BLaER1 (cell line): ENCODE measurements at regions not wholly inside any gene's neighbourhood (a gene's known extent, or its start where the extent isn't known, plus 50 kb on each side); places are given as distances from the start of the nearest gene placed in this dataset.
A peak's percentile ranks its signal among the peaks of the same experiment; 100 is the strongest.

Experiments used
- H3K27ac ChIP-seq: shearing (Covaris generic); formaldehyde crosslinking; 2 replicates; pipeline ENCODE4 v1.8.1; 2022
- H3K27me3 ChIP-seq: shearing (Covaris generic); formaldehyde crosslinking; 2 replicates; pipeline ENCODE4 v1.8.1; 2022
- H3K36me3 ChIP-seq: shearing (Covaris generic); formaldehyde crosslinking; 2 replicates; pipeline ENCODE4 v1.8.1; 2022
- H3K4me1 ChIP-seq: shearing (Covaris generic); formaldehyde crosslinking; 2 replicates; pipeline ENCODE4 v1.8.1; 2022
- H3K4me2 ChIP-seq: shearing (Covaris generic); formaldehyde crosslinking; 2 replicates; pipeline ENCODE4 v1.8.1; 2022
- H3K4me3 ChIP-seq: shearing (Covaris generic); formaldehyde crosslinking; 2 replicates; pipeline ENCODE4 v1.8.1; 2022
- H3K9ac ChIP-seq: shearing (Covaris generic); formaldehyde crosslinking; 2 replicates; pipeline ENCODE4 v1.8.1; 2022
- H3K9me3 ChIP-seq: shearing (Covaris generic); formaldehyde crosslinking; 2 replicates; pipeline ENCODE4 v1.8.1; 2022
- H4K20me1 ChIP-seq: shearing (Covaris generic); formaldehyde crosslinking; 2 replicates; pipeline ENCODE4 v1.8.1; 2022
- Cebpa-rat ChIP-seq: shearing (Covaris generic); IDR thresholded peaks from 2 replicates; pipeline ENCODE4 v1.8.1; 2022

- H3K36me3 ChIP-seq: peaks cover 5% of the 10 kb centered on the region; the same call in 1 of the 2 replicates
- no peak overlapping the region for H3K4me2 ChIP-seq
- H3K27ac ChIP-seq: no peak overlapping the region
- H3K9me3 ChIP-seq: no peaks in the 10 kb centered on the region
- no peak overlapping the region for H3K4me3 ChIP-seq
- TF ChIP-seq Cebpa-rat: no peak
- H3K27me3 ChIP-seq: no peaks in the 10 kb centered on the region
- no peaks in the 10 kb centered on the region for H4K20me1 ChIP-seq
- no peak overlapping the region for H3K9ac ChIP-seq
- no peaks in the 10 kb centered on the region for H3K4me1 ChIP-seq
Measured at GRCh38 chr6:11366183-11366933, 133.9 kb upstream of the NEDD9 start.

GRCh38 chr6:11364971-11365397 is 132.5 kb upstream of the NEDD9 start:
- H3K4me2 ChIP-seq: no peak overlapping the region
- H3K27me3 ChIP-seq: no peaks in the 10 kb centered on the region
- H3K4me1 ChIP-seq: no peaks in the 10 kb centered on the region
- no peak overlapping the region for H3K9ac ChIP-seq
- no peaks in the 10 kb centered on the region for H4K20me1 ChIP-seq
- TF ChIP-seq Cebpa-rat: no peak
- H3K27ac ChIP-seq: no peak overlapping the region
- H3K9me3 ChIP-seq: peaks cover 12% of the 10 kb centered on the region
- no peak overlapping the region for H3K4me3 ChIP-seq
- H3K36me3 ChIP-seq: no peaks in the 10 kb centered on the region; the same call in 1 of the 2 replicates

- Histone ChIP-seq H3K4me2 (no peak overlapping the region), H3K27me3 (no peaks in the 10 kb centered on the region), H3K9ac (no peak overlapping the region), H3K9me3 (peaks cover 16% of the 10 kb centered on the region), H3K36me3 (no peaks in the 10 kb centered on the region; the same call in 1 of the 2 replicates), H4K20me1 (no peaks in the 10 kb centered on the region), H3K27ac (no peak overlapping the region), H3K4me1 (no peaks in the 10 kb centered on the region), H3K4me3 (no peak overlapping the region)
- TF ChIP-seq Cebpa-rat: no peak
Measured at GRCh38 chr6:11363881-11364576, 131.6 kb upstream of the NEDD9 start.

- no peaks in the 10 kb centered on the region for H3K27me3 ChIP-seq
- H3K9me3 ChIP-seq: peaks cover 16% of the 10 kb centered on the region
- no peak overlapping the region for H3K9ac ChIP-seq
- H3K27ac ChIP-seq: no peak overlapping the region
- no peaks in the 10 kb centered on the region; the same call in 1 of the 2 replicates for H3K36me3 ChIP-seq
- TF ChIP-seq Cebpa-rat: no peak
- no peaks in the 10 kb centered on the region for H4K20me1 ChIP-seq
- no peak overlapping the region for H3K4me2 ChIP-seq
- peaks cover 2% of the 10 kb centered on the region for H3K4me1 ChIP-seq
- H3K4me3 ChIP-seq: no peak overlapping the region
Measured at GRCh38 chr6:11362564-11362963, 130.1 kb upstream of the NEDD9 start.

GRCh38 chr6:11358904-11359830 is 126.7 kb upstream of the NEDD9 start:
- H3K4me3 ChIP-seq: no peak overlapping the region
- no peaks in the 10 kb centered on the region for H4K20me1 ChIP-seq
- H3K27me3 ChIP-seq: no peaks in the 10 kb centered on the region
- H3K9ac ChIP-seq: no peak overlapping the region
- H3K4me1 ChIP-seq: peaks cover 21% of the 10 kb centered on the region
- no peak for TF ChIP-seq Cebpa-rat
- H3K4me2 ChIP-seq: no peak overlapping the region
- H3K36me3 ChIP-seq: no peaks in the 10 kb centered on the region; the same call in 1 of the 2 replicates
- no peak overlapping the region for H3K27ac ChIP-seq
- peaks cover 16% of the 10 kb centered on the region for H3K9me3 ChIP-seq

GRCh38 chr6:11357285-11357684 is 124.8 kb upstream of the NEDD9 start:
- H3K27me3 ChIP-seq: no peaks in the 10 kb centered on the region
- no peaks in the 10 kb centered on the region; the same call in 1 of the 2 replicates for H3K36me3 ChIP-seq
- peak overlapping the region; percentile 46 for H3K4me2 ChIP-seq
- no peaks in the 10 kb centered on the region for H4K20me1 ChIP-seq
- H3K9ac ChIP-seq: no peak overlapping the region
- H3K9me3 ChIP-seq: peaks cover 16% of the 10 kb centered on the region
- H3K4me1 ChIP-seq: peaks cover 36% of the 10 kb centered on the region
- no peak overlapping the region for H3K4me3 ChIP-seq
- no peak for TF ChIP-seq Cebpa-rat
- peak overlapping the region; percentile 28; the same call in 1 of the 2 replicates for H3K27ac ChIP-seq

GRCh38 chr6:11356404-11357155 is 124.1 kb upstream of the NEDD9 start:
- Histone ChIP-seq H3K4me1 (peaks cover 36% of the 10 kb centered on the region), H4K20me1 (no peaks in the 10 kb centered on the region), H3K4me2 (peak overlapping the region; percentile 46), H3K27ac (peak overlapping the region; percentile 28; the same call in 1 of the 2 replicates), H3K9me3 (peaks cover 22% of the 10 kb centered on the region), H3K4me3 (no peak overlapping the region), H3K27me3 (no peaks in the 10 kb centered on the region), H3K9ac (no peak overlapping the region), H3K36me3 (no peaks in the 10 kb centered on the region; the same call in 1 of the 2 replicates)
- no peak for TF ChIP-seq Cebpa-rat

GRCh38 chr6:11353921-11354389 is 121.5 kb upstream of the NEDD9 start:
- no peak for TF ChIP-seq Cebpa-rat
- peaks cover 36% of the 10 kb centered on the region for H3K4me1 ChIP-seq
- peak overlapping the region; percentile 55 for H3K27ac ChIP-seq
- H3K4me2 ChIP-seq: peak overlapping the region; percentile 59
- peaks cover 16% of the 10 kb centered on the region; the same call in 1 of the 2 replicates for H3K9me3 ChIP-seq
- no peaks in the 10 kb centered on the region for H3K27me3 ChIP-seq
- H3K36me3 ChIP-seq: no peaks in the 10 kb centered on the region
- H4K20me1 ChIP-seq: no peaks in the 10 kb centered on the region
- no peak overlapping the region for H3K9ac ChIP-seq
- no peak overlapping the region for H3K4me3 ChIP-seq

- no peak overlapping the region for H3K4me2 ChIP-seq
- H3K27me3 ChIP-seq: no peaks in the 10 kb centered on the region
- H3K4me1 ChIP-seq: peaks cover 47% of the 10 kb centered on the region
- H3K36me3 ChIP-seq: no peaks in the 10 kb centered on the region
- no peaks in the 10 kb centered on the region for H4K20me1 ChIP-seq
- TF ChIP-seq Cebpa-rat: no peak
- H3K9ac ChIP-seq: no peak overlapping the region
- H3K9me3 ChIP-seq: peaks cover 16% of the 10 kb centered on the region; the same call in 1 of the 2 replicates
- no peak overlapping the region for H3K27ac ChIP-seq
- no peak overlapping the region for H3K4me3 ChIP-seq
Measured at GRCh38 chr6:11350294-11350693, 117.8 kb upstream of the NEDD9 start.
